Activated CD4-positive, alpha-beta T cell treated with anti-CD3 and anti-CD28 coated beads for 48 hours (primary cell): ENCODE measurements at regions not wholly inside any gene's neighbourhood (a gene's known extent, or its start where the extent isn't known, plus 50 kb on each side); places are given as distances from the start of the nearest gene placed in this dataset.
"Not testable (repeated sequence)": the region's sequence is repeated elsewhere in the genome, so short reads cannot be mapped to it uniquely, and the experiment has no call there.

Experiments used
- DNase-seq: peaks from one replicate; pipeline ENCODE4 v3.0.0-alpha.2; 2020

- no peak for DNase-seq
Observed at GRCh38 chr2:200107514-200108217, 152.3 kb downstream of the MAIP1 start.

- DNase-seq = no peak
Observed at GRCh38 chr2:200109421-200109820, 154.0 kb downstream of the MAIP1 start.

- DNase-seq = no peak
Observed at GRCh38 chr2:200110381-200110780, 155.0 kb downstream of the MAIP1 start.

GRCh38 chr2:200113016-200113799 is 157.8 kb downstream of the MAIP1 start:
- not testable (repeated sequence) for DNase-seq

GRCh38 chr2:200119236-200119635 is 163.9 kb downstream of the MAIP1 start:
- no peak for DNase-seq

GRCh38 chr2:200121931-200122330 is 166.5 kb downstream of the MAIP1 start:
- DNase-seq = no peak

- no peak for DNase-seq
Observed at GRCh38 chr2:200122683-200123082, 167.3 kb downstream of the MAIP1 start.

- not testable (repeated sequence) for DNase-seq
Observed at GRCh38 chr2:200124665-200125368, 169.4 kb downstream of the MAIP1 start.

- DNase-seq = no peak
Observed at GRCh38 chr2:200125444-200126284, 170.3 kb downstream of the MAIP1 start.

GRCh38 chr2:200126285-200126670 is 170.9 kb downstream of the MAIP1 start:
- DNase-seq = not testable (repeated sequence)

- not testable (repeated sequence) for DNase-seq
Observed at GRCh38 chr2:200126680-200127079, 171.3 kb downstream of the MAIP1 start.

GRCh38 chr2:200127848-200128247 is 172.5 kb downstream of the MAIP1 start:
- no peak for DNase-seq

- DNase-seq = no peak
Observed at GRCh38 chr2:200128296-200128695, 172.9 kb downstream of the MAIP1 start.

- DNase-seq = no peak
Observed at GRCh38 chr2:200129721-200130462, 174.5 kb downstream of the MAIP1 start.

- no peak for DNase-seq
Observed at GRCh38 chr2:200130762-200131166, 175.4 kb downstream of the MAIP1 start.

- no peak for DNase-seq
Observed at GRCh38 chr2:200131307-200131706, 175.2 kb upstream of the SPATS2L start.

- DNase-seq = no peak
Observed at GRCh38 chr2:200135082-200135481, 171.4 kb upstream of the SPATS2L start.

GRCh38 chr2:200136655-200137054 is 169.8 kb upstream of the SPATS2L start:
- no peak for DNase-seq

- DNase-seq = no peak
Observed at GRCh38 chr2:200137271-200137670, 169.2 kb upstream of the SPATS2L start.

GRCh38 chr2:200137691-200138090 is 168.8 kb upstream of the SPATS2L start:
- no peak for DNase-seq

- DNase-seq = no peak
Observed at GRCh38 chr2:200138391-200139124, 167.9 kb upstream of the SPATS2L start.
